ENCODE measurements at regions not wholly inside any gene's neighbourhood (a gene's known extent, or its start where the extent isn't known, plus 50 kb on each side); places are given as distances from the start of the nearest gene placed in this dataset.

- no peak overlapping the region for H3K27ac ChIP-seq (ENCODE audit: low read depth, low read length, poor library complexity, severe bottlenecking)
- ChIA-PET CTCF (no interaction called here), POLR2A (ENCODE audit: low non-redundant PET) (no interaction called here)
- H3K27me3 ChIP-seq (replicated peaks; ENCODE audit: insufficient read depth, low read depth, low read length, poor library complexity), result no peaks in the 10 kb centered on the region
- no peak for TF ChIP-seq EZH2 (IDR thresholded peaks at IDR 0.05; ENCODE audit: borderline replicate concordance, low read depth, low read length, poor library complexity, severe bottlenecking)
- no peaks in the 10 kb centered on the region for H3K9me3 ChIP-seq (ENCODE audit: low read depth, low read length, poor library complexity, severe bottlenecking)
- no peak for DNase-seq (ENCODE audit: low spot score)
- H3K4me3 ChIP-seq (ENCODE audit: low read depth, low read length, poor library complexity, severe bottlenecking), result no peak overlapping the region
- no TSS peak for BruUV-seq (replicated peaks)
- H3K36me3 ChIP-seq (ENCODE audit: insufficient read depth, low read length, poor library complexity, severe bottlenecking), result no peaks in the 10 kb centered on the region
- intact Hi-C loops (cut with micrococcal nuclease; ENCODE audit: unreplicated experiment), result no loop called here
- no peaks in the 10 kb centered on the region for H3K4me1 ChIP-seq (ENCODE audit: insufficient read depth, low read length, poor library complexity, severe bottlenecking)
These were observed 1469.0 kb upstream of the PABPC4L start for GRCh38 chr4:135670548-135670947.

Measured in A673 (cell line).